Neutrophil (primary cell): ENCODE measurements at regions not wholly inside any gene's neighbourhood (a gene's known extent, or its start where the extent isn't known, plus 50 kb on each side); places are given as distances from the start of the nearest gene placed in this dataset.
"Not testable (repeated sequence)": the region's sequence is repeated elsewhere in the genome, so short reads cannot be mapped to it uniquely, and the experiment has no call there.

ENCODE experiments used
- H3K27ac ChIP-seq: fragments of 200-600 bp; sonication (generic); 2 replicates; pipeline ENCODE4 v1.5.1; 2016; ENCODE audit warnings: mild to moderate bottlenecking, moderate library complexity
- H3K27me3 ChIP-seq: fragments of 200-600 bp; sonication (generic); 2 replicates; pipeline ENCODE4 v1.6.0; 2016; ENCODE audit warnings: mild to moderate bottlenecking
- H3K36me3 ChIP-seq: fragments of 200-600 bp; sonication (generic); 2 replicates; pipeline ENCODE4 v1.5.1; 2017
- H3K4me1 ChIP-seq, 2 experiments: fragments of 200-600 bp in 1 of 2; sonication (generic) in 1 of 2; 1 replicate in 1 of 2; 2 replicates in 1 of 2; pipeline versions ENCODE4 v1.5.1 to v1.6.1; 2013 to 2016; ENCODE audit warnings: low read depth in 1 of 2, low read length in 1 of 2, mild to moderate bottlenecking in 1 of 2, moderate library complexity in 1 of 2; ENCODE audit not compliant: control insufficient read depth in 1 of 2, insufficient read depth in 1 of 2
- H3K4me3 ChIP-seq, 2 experiments: fragments of 200-600 bp in 1 of 2; sonication (generic) in 1 of 2; 1 replicate in 1 of 2; 2 replicates in 1 of 2; pipeline ENCODE4 v1.5.1; 2013 to 2016; ENCODE audit warnings: low read depth in 1 of 2, low read length in 1 of 2, mild to moderate bottlenecking in 1 of 2, moderate library complexity in 1 of 2
- H3K9me3 ChIP-seq: fragments of 200-600 bp; sonication (generic); 2 replicates; pipeline ENCODE4 v1.5.1; 2016
- TF ChIP-seq, protein P1 (sequence below): fragments of 200-600 bp; sonication (generic); IDR thresholded peaks from 2 replicates; pipeline ENCODE4 v1.5.1; 2016; ENCODE audit warnings: antibody characterized with exemption

DNA sequence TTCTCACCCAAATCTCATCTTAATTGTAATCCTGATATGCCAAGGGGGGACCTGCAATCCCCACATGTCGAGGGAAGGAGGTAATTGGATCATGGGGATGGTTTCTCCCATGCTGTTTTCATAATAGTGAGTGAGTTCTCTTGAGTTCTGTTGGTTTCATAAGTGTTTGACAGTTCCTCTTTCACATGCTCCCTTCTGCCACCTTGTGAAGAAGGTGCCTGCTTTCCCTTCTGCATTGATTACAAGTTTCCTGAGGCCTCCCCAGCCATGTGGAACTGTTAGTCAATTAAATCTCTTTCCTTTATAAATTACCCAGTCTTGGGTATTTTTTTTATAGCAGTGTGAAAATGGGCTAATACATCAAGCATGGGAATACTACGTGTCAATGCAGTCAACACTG lies 925.0 kb upstream of the MAN1A1 start:
- no peak overlapping the region for H3K27ac ChIP-seq
- TF ChIP-seq, protein P1, sequence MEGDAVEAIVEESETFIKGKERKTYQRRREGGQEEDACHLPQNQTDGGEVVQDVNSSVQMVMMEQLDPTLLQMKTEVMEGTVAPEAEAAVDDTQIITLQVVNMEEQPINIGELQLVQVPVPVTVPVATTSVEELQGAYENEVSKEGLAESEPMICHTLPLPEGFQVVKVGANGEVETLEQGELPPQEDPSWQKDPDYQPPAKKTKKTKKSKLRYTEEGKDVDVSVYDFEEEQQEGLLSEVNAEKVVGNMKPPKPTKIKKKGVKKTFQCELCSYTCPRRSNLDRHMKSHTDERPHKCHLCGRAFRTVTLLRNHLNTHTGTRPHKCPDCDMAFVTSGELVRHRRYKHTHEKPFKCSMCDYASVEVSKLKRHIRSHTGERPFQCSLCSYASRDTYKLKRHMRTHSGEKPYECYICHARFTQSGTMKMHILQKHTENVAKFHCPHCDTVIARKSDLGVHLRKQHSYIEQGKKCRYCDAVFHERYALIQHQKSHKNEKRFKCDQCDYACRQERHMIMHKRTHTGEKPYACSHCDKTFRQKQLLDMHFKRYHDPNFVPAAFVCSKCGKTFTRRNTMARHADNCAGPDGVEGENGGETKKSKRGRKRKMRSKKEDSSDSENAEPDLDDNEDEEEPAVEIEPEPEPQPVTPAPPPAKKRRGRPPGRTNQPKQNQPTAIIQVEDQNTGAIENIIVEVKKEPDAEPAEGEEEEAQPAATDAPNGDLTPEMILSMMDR: no peak
- H3K4me1 ChIP-seq: no peaks in the 10 kb centered on the region
- no peaks in the 10 kb centered on the region for H3K36me3 ChIP-seq
- H3K4me3 ChIP-seq: no peak overlapping the region
- H3K27me3 ChIP-seq: no peaks in the 10 kb centered on the region
- H3K9me3 ChIP-seq: no peaks in the 10 kb centered on the region

DNA sequence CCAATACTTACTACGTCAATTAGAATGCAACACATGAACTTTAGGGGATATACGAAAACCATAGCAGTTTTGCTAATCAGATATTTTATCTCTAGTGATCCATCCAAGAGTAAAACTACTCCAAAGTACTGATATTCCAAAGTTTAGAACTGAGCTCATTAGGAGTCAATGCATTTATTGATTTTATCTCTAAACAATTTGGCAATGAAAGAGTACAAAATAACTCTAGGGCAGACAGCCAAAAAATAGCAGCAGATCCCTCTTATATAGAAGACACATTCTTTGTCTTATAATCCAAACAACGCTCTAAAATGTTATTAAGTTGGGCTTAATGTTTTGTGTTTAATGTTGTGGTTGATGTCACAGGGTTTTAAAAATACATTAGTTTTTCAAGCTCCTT lies 923.9 kb upstream of the MAN1A1 start:
- TF ChIP-seq, protein P1: no peak
- no peak overlapping the region for H3K4me3 ChIP-seq

DNA sequence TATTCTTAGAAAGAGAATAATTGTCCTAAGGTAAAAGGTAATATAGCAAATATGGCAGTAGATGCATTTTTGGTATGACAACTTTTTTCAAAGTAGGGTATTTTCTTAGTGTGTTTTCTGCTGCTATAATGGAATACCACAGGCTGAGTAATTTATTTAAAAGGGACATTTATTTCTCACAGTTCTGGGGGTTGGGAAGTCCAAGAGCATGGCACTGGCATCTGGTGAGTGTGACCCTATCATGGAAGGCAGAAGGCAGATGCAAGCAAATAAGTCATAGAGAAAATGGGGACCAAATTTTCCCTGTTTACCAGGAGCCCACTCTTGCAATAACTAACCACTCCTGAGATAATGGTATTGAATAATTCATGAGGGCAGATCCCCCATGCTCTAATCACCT lies 922.5 kb upstream of the MAN1A1 start:
- Histone ChIP-seq H3K36me3 (no peaks in the 10 kb centered on the region), H3K4me1 (no peaks in the 10 kb centered on the region), H3K27ac (no peak overlapping the region), H3K4me3 (no peak overlapping the region), H3K9me3 (no peaks in the 10 kb centered on the region), H3K27me3 (no peaks in the 10 kb centered on the region)
- TF ChIP-seq, protein P1: no peak

More for the DNA sequence above, 923.9 kb upstream of the MAN1A1 start:
- Histone ChIP-seq H3K27me3 (no peaks in the 10 kb centered on the region), H3K27ac (no peak overlapping the region), H3K36me3 (no peaks in the 10 kb centered on the region), H3K4me1 (no peaks in the 10 kb centered on the region), H3K9me3 (no peaks in the 10 kb centered on the region)

DNA sequence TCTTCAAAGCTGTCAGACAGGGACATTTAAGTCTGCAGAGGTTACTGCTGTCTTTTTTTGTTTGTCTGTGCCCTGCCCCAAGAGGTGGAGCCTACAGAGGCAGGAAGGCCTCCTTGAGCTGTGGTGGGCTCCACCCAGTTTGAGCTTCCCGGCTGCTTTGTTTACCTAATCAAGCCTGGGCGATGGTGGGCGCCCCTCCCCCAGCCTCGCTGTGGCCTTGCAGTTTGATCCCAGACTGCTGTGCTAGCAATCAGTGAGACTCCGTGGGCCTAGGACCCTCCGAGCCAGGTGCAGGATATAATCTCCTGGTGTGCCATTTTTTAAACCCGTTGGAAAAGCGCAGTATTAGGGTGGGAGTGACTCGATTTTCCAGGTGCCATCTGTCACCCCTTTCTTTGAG lies 918.7 kb upstream of the MAN1A1 start:
- not testable (repeated sequence) for H3K27ac ChIP-seq, H3K4me3 ChIP-seq, H3K4me1 ChIP-seq, H3K27me3 ChIP-seq, H3K9me3 ChIP-seq, H3K36me3 ChIP-seq

DNA sequence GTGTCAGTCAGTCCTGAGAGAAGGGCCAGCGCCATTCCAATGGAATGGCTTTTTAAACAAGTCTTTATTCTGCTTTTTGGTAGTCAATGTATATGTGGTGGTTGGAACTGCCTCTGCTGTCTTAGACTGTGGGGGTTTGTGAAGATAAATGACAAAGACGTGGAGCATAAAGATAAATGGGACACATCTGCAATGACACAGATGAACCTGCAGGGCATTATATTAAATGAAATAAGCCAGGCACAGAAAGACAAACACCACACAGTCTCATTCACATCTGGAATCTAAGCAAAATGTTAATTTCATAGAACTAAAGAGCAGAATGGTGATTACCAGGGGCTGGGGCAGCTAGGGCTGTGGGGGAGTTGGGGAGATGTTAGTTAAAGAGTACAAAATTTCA lies 912.8 kb upstream of the MAN1A1 start:
- TF ChIP-seq, protein P1: no peak
- H3K4me3 ChIP-seq: no peak overlapping the region
- H3K27ac ChIP-seq: no peak overlapping the region
- no peaks in the 10 kb centered on the region for H3K9me3 ChIP-seq
- no peaks in the 10 kb centered on the region for H3K36me3 ChIP-seq
- H3K27me3 ChIP-seq: no peaks in the 10 kb centered on the region
- H3K4me1 ChIP-seq: no peaks in the 10 kb centered on the region

DNA sequence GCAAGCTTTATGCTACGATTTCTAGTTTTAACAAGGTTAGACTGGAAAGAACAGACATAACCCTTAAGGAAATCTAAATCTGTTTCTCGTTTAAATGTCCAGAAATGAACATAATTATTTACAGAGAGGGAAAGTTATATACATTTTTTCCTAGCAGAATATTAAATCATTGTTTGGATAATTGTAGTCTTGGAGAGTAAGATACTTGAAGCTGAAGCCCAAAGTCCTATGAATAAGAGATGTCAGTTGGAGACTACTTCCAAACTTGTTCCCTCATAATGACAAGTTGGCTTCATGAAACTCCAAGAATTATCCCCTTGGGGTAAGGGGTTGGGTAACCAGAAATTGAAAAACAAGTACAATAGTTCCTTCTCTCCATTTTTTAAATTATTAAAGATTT lies 911.1 kb upstream of the MAN1A1 start:
- H3K27ac ChIP-seq: no peak overlapping the region
- TF ChIP-seq, protein P1: no peak
- no peaks in the 10 kb centered on the region for H3K36me3 ChIP-seq

More for the DNA sequence above, 911.1 kb upstream of the MAN1A1 start:
- Histone ChIP-seq H3K4me1 (no peaks in the 10 kb centered on the region), H3K4me3 (no peak overlapping the region), H3K27me3 (no peaks in the 10 kb centered on the region), H3K9me3 (no peaks in the 10 kb centered on the region)
